GM23338 (cell line): ENCODE measurements at regions not wholly inside any gene's neighbourhood (a gene's known extent, or its start where the extent isn't known, plus 50 kb on each side); places are given as distances from the start of the nearest gene placed in this dataset.

Experiments
- CREB1 ChIP-seq: fragments of 250-450 bp; sonication (Bioruptor Pico); IDR thresholded peaks from 2 replicates; pipeline ENCODE4 v1.5.0; 2020; ENCODE audit warnings: low read depth, mild to moderate bottlenecking, moderate library complexity
- CTCF ChIP-seq, 2 experiments: fragments of 200-600 bp in 1 of 2; sonication (generic) in 1 of 2; conservative IDR thresholded peaks; 2 replicates each; pipeline versions ENCODE4 v1.5.1 to v1.6.1; 2016 to 2017; ENCODE audit warnings: antibody characterized with exemption in 2 of 2, low read depth in 2 of 2, mild to moderate bottlenecking in 2 of 2, moderate library complexity in 1 of 2
- EZH2 ChIP-seq: fragments of 200-600 bp; sonication (generic); IDR thresholded peaks from one replicate; pipeline ENCODE4 v1.8.0; 2017; ENCODE audit warnings: antibody characterized with exemption, mild to moderate bottlenecking, low read depth; ENCODE audit not compliant: unreplicated experiment
- EZH2phosphoT487 ChIP-seq: fragments of 200-600 bp; sonication (generic); IDR thresholded peaks from one replicate; pipeline ENCODE4 v1.8.1; 2018; ENCODE audit warnings: antibody characterized with exemption; ENCODE audit not compliant: unreplicated experiment
- JUNB ChIP-seq: IDR thresholded peaks from one replicate; pipeline ENCODE4 v1.6.1; 2016; ENCODE audit warnings: antibody characterized with exemption; ENCODE audit not compliant: unreplicated experiment
- NANOG ChIP-seq: IDR thresholded peaks from 2 replicates; pipeline ENCODE4 v1.6.1; 2016; ENCODE audit warnings: antibody characterized with exemption, borderline replicate concordance
- POLR2AphosphoS5 ChIP-seq: IDR thresholded peaks from 2 replicates; pipeline ENCODE4 v1.6.1; 2016; ENCODE audit warnings: antibody characterized with exemption, low read depth
- ZNF114 ChIP-seq: fragments of 250-450 bp; sonication (Bioruptor Pico); IDR thresholded peaks from 2 replicates; pipeline ENCODE4 v1.5.0; 2020; ENCODE audit warnings: mild to moderate bottlenecking, moderate library complexity
- ZNF331 ChIP-seq: fragments of 250-450 bp; sonication (Bioruptor Pico); IDR thresholded peaks from 2 replicates; pipeline ENCODE4 v1.5.0; 2020; ENCODE audit warnings: low read depth, mild to moderate bottlenecking, moderate library complexity
- TF ChIP-seq, protein P1 (sequence below): IDR thresholded peaks from one replicate; pipeline ENCODE4 v1.6.1; 2018; ENCODE audit warnings: antibody characterized with exemption; ENCODE audit not compliant: unreplicated experiment

DNA sequence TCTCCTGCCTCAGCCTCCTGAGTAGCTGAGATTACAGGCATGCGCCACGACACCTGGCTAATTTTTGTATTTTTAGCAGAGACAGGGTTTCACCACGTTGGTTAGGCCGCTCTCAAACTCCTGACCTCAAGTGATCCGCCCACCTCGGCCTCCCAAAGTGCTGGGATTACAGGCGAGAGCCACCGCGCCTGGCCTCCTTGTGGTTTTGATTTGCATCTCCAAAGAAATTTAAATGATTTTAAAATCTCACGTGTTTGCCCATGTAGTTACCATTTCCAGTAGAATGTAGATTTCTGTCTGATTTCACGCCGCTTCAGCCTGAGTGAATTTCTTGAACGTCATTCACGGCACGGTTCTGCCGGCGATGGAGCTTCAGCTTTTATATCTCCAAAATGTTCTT is 55.8 kb downstream of the IGF2 start:
- TF ChIP-seq ZNF114 (CRISPR knock-in tag) (no peak), POLR2AphosphoS5 (no peak), CTCF (conservative IDR thresholded peaks at IDR 0.05; ENCODE audit: low read depth in 2 of 2) (no peak), ZNF331 (CRISPR knock-in tag) (no peak), EZH2 (no peak), EZH2phosphoT487 (no peak), NANOG (no peak), CREB1 (no peak), JUNB (no peak)
- TF ChIP-seq, protein P1, sequence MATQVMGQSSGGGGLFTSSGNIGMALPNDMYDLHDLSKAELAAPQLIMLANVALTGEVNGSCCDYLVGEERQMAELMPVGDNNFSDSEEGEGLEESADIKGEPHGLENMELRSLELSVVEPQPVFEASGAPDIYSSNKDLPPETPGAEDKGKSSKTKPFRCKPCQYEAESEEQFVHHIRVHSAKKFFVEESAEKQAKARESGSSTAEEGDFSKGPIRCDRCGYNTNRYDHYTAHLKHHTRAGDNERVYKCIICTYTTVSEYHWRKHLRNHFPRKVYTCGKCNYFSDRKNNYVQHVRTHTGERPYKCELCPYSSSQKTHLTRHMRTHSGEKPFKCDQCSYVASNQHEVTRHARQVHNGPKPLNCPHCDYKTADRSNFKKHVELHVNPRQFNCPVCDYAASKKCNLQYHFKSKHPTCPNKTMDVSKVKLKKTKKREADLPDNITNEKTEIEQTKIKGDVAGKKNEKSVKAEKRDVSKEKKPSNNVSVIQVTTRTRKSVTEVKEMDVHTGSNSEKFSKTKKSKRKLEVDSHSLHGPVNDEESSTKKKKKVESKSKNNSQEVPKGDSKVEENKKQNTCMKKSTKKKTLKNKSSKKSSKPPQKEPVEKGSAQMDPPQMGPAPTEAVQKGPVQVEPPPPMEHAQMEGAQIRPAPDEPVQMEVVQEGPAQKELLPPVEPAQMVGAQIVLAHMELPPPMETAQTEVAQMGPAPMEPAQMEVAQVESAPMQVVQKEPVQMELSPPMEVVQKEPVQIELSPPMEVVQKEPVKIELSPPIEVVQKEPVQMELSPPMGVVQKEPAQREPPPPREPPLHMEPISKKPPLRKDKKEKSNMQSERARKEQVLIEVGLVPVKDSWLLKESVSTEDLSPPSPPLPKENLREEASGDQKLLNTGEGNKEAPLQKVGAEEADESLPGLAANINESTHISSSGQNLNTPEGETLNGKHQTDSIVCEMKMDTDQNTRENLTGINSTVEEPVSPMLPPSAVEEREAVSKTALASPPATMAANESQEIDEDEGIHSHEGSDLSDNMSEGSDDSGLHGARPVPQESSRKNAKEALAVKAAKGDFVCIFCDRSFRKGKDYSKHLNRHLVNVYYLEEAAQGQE: no peak
